OCI-LY1 (cell line): ENCODE measurements at regions not wholly inside any gene's neighbourhood (a gene's known extent, or its start where the extent isn't known, plus 50 kb on each side); places are given as distances from the start of the nearest gene placed in this dataset.

ENCODE experiments used
- CTCF ChIP-seq: fragments of 200-600 bp; sonication (generic), shearing (Covaris generic); IDR thresholded peaks from 2 replicates; pipeline ENCODE4 v1.5.1; 2017; ENCODE audit warnings: mild to moderate bottlenecking, antibody characterized with exemption, low read length, moderate library complexity, mixed read lengths
- EZH2 ChIP-seq: fragments of 200-600 bp; sonication (generic), shearing (Covaris generic); IDR thresholded peaks from 2 replicates; pipeline ENCODE4 v1.8.0; 2017; ENCODE audit warnings: borderline replicate concordance, mixed run types, mild to moderate bottlenecking, antibody characterized with exemption, low read length, moderate library complexity, mixed read lengths

DNA sequence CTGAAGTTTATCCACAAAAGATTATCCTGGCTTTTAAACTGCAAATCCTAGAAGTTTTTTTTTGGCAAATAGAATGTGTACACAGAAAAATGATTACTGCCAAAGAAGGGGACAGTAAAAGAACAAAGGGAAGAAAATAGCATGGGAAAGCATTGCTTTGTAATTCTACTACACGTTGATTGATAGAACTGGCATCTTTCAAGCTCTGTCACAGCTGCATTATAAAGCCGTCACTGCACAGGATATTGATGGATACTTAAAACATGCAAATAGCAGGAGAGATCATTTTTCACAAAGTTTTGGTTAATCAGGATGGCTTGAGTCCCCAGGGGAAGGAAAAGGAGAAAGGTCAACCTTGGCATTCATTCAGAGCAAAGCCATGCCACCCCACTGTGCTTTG lies 183.7 kb upstream of the RRP15 start:
- TF ChIP-seq EZH2 (no peak), CTCF (no peak)
